ENCODE measurements at regions not wholly inside any gene's neighbourhood (a gene's known extent, or its start where the extent isn't known, plus 50 kb on each side); places are given as distances from the start of the nearest gene placed in this dataset.

DNA sequence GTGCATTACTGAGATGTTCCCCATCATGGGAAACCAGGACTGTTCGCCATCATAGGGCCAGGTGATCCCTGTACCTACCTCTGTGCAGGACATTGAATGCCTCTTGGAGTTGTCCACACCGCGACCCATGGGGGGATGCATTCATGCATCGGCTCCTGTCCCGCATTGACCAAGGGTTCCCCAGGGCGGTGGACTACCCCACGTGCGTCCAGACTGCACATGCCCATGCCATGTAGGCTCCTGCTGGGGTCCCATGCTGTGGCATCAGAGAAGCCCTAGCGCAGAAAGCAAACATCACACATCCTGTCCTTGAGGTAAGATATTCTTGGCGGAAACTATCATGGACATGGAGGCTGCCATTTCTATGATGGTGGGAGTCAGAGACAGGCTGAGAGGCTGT lies 121.6 kb upstream of the UNC5B start:
- TF ChIP-seq POLR2AphosphoS5 (IDR thresholded peaks at IDR 0.05; ENCODE audit: low read depth, low read length), result no peak
- TF ChIP-seq, protein P1, sequence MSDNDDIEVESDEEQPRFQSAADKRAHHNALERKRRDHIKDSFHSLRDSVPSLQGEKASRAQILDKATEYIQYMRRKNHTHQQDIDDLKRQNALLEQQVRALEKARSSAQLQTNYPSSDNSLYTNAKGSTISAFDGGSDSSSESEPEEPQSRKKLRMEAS (IDR thresholded peaks at IDR 0.05), result no peak

Measured in HCT116 (cell line).